Erythroblast (primary cell): ENCODE measurements at regions not wholly inside any gene's neighbourhood (a gene's known extent, or its start where the extent isn't known, plus 50 kb on each side); places are given as distances from the start of the nearest gene placed in this dataset.

ENCODE experiments used
- GATA1 ChIP-seq: IDR thresholded peaks from 2 replicates; pipeline ENCODE4 v1.6.1; 2011; ENCODE audit warnings: low read depth, mild to moderate bottlenecking, control low read depth, low read length, moderate library complexity
- POLR2A ChIP-seq: IDR thresholded peaks from 2 replicates; pipeline ENCODE4 v1.6.1; 2011; ENCODE audit warnings: mild to moderate bottlenecking, low read length

DNA sequence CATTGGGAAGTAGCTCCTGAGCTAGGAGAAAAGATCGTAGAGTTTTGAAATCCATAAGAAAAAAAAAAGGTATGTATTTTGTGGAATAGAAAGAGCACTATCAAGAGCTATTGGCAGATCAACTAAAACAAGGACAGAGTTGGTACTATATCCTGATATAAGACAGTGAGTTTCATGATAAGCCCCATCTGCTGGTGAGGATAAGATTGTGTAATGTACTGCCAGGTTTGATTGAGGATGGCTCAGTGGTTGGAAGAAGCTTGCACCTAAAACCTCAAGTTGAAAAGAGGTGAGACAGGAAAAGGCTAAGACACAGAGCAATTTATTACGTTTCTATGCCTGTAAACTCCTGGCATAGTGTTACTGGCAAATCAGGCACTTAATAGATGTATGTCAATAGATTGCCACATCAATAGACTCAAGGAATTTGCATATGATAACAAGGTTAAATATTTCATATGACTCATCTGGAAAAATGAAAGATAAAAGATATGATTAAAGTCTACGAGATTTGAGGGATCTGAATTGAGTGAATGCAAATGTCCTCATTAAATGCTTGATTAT, 525.6 kb downstream of the FLRT2 start:
- TF ChIP-seq POLR2A (no peak), GATA1 (no peak)
